ENCODE measurements at regions not wholly inside any gene's neighbourhood (a gene's known extent, or its start where the extent isn't known, plus 50 kb on each side); places are given as distances from the start of the nearest gene placed in this dataset.
"Not testable (repeated sequence)": the region's sequence is repeated elsewhere in the genome, so short reads cannot be mapped to it uniquely, and the experiment has no call there.

DNA sequence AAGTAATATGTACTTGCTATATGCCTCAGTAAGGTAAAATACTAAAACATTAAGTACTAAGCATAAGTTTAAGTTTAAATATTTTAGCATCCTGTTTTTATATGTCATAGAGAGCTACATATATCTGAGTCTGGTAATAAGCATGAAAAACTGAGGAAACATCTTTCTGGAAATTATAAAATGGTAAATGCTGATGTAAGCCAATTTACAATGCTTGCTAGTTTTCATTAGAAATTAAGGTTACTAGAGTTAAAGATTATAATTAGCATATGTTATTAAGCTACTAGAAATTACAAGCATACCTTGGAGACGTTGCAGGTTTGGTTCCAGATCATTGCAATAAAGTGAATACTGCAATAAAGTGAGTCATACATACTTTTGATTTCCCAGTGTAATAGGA is 477.0 kb upstream of the LRRC7 start:
- Mint-ChIP-seq H3K9me3 (peaks cover 20% of the 10 kb centered on the region), H3K27ac (no peak overlapping the region), H3K4me1 (no peaks in the 10 kb centered on the region), H3K27me3 (ENCODE audit: low read depth) (no peaks in the 10 kb centered on the region), H3K36me3 (no peaks in the 10 kb centered on the region), H3K4me3 (no peak overlapping the region)
- DNase-seq (ENCODE audit: low spot score in 2 of 2, unreplicated experiment in 2 of 2) = no peak
- TF ChIP-seq, protein P1, sequence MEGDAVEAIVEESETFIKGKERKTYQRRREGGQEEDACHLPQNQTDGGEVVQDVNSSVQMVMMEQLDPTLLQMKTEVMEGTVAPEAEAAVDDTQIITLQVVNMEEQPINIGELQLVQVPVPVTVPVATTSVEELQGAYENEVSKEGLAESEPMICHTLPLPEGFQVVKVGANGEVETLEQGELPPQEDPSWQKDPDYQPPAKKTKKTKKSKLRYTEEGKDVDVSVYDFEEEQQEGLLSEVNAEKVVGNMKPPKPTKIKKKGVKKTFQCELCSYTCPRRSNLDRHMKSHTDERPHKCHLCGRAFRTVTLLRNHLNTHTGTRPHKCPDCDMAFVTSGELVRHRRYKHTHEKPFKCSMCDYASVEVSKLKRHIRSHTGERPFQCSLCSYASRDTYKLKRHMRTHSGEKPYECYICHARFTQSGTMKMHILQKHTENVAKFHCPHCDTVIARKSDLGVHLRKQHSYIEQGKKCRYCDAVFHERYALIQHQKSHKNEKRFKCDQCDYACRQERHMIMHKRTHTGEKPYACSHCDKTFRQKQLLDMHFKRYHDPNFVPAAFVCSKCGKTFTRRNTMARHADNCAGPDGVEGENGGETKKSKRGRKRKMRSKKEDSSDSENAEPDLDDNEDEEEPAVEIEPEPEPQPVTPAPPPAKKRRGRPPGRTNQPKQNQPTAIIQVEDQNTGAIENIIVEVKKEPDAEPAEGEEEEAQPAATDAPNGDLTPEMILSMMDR (IDR thresholded peaks at IDR 0.05; ENCODE audit: unreplicated experiment) = no peak

DNA sequence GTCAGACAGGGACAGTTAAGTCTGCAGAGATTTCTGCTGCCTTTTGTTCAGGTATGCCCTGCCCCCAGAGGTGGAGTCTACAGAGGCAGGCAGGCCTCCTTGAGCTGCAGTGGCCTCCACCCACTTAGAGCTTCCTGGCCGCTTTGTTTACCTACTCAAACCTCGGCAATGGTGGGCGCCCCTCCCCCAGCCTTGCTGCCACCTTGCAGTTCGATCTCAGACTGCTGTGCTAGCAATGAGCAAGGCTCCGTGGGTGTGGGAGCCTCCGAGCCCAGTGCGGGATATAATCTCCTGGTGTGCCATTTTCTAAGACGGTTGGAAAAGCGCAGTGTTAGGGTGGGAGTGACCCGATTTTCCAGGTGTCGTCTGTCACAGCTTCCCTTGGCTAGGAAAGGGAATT is 465.7 kb upstream of the LRRC7 start:
- DNase-seq (ENCODE audit: low spot score in 2 of 2, unreplicated experiment in 2 of 2); H3K4me3 Mint-ChIP-seq; H3K36me3 Mint-ChIP-seq; H3K4me1 Mint-ChIP-seq; H3K27ac Mint-ChIP-seq; H3K27me3 Mint-ChIP-seq (ENCODE audit: low read depth): not testable (repeated sequence)
- peaks cover 26% of the 10 kb centered on the region for H3K9me3 Mint-ChIP-seq

DNA sequence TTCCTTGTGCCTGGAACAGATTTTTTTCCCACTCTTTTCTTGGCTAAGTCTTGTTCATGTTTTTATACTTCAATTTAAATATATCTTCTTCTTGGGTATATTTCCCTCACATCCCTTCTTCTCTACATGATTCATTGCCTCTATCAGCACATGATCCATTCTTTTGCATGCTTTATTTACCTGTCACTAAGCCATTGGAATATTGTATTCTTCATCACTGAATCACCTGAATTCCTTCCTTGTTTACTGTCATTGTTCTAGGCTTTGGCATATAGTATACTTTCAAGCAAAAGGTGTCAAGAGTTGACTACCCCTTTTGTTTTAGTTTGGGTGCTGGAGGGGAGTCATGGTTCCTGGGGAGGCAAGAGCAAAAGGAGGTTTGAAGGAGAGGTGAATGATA is 464.5 kb upstream of the LRRC7 start:
- no peaks in the 10 kb centered on the region for H3K4me1 Mint-ChIP-seq
- no peak for DNase-seq (ENCODE audit: low spot score in 2 of 2, unreplicated experiment in 2 of 2)
- TF ChIP-seq, protein P1 (IDR thresholded peaks at IDR 0.05; ENCODE audit: unreplicated experiment) = no peak
- peaks cover 28% of the 10 kb centered on the region for H3K9me3 Mint-ChIP-seq
- no peak overlapping the region for H3K4me3 Mint-ChIP-seq
- H3K27me3 Mint-ChIP-seq (ENCODE audit: low read depth) = peaks cover under 1% of the 10 kb centered on the region
- H3K27ac Mint-ChIP-seq = no peak overlapping the region
- no peaks in the 10 kb centered on the region for H3K36me3 Mint-ChIP-seq

DNA sequence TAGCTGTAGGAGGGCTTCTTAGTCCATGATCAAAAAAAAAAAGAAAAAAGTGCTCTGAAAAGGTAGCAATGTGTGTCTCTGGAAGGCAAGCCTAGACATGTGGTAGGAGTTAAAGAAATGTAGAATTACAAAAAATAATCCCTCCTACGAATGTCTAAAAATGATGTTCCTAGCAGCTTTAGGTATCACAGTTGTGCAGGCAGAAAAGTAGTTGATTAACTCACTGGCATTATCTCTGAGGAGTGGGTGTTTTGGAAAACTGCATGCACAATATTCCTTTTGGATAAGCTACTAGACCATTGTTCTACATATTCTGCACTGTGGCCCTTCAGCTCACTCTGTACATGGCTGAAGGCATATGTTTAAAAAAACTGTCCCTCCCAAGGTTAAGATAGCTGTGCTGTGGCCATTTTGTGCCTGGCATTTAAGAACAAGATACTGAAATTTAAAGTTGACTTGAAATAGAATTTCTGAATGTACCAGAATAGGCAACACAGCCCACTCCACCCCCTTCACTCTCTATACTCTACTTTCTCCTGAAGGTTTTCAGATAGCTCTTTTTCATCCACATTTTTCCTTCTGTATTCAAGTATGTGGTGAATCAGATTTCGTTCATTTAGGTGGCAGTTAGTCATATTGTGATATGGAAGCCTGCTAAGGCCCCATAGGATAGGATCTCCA is 463.9 kb upstream of the LRRC7 start:
- Mint-ChIP-seq H3K27ac (no peak overlapping the region), H3K4me3 (no peak overlapping the region), H3K4me1 (no peaks in the 10 kb centered on the region), H3K27me3 (ENCODE audit: low read depth) (peaks cover 1% of the 10 kb centered on the region), H3K9me3 (peaks cover 29% of the 10 kb centered on the region), H3K36me3 (no peaks in the 10 kb centered on the region)
- DNase-seq (ENCODE audit: low spot score in 2 of 2, unreplicated experiment in 2 of 2) = no peak
- TF ChIP-seq, protein P1 (IDR thresholded peaks at IDR 0.05; ENCODE audit: unreplicated experiment) = no peak

DNA sequence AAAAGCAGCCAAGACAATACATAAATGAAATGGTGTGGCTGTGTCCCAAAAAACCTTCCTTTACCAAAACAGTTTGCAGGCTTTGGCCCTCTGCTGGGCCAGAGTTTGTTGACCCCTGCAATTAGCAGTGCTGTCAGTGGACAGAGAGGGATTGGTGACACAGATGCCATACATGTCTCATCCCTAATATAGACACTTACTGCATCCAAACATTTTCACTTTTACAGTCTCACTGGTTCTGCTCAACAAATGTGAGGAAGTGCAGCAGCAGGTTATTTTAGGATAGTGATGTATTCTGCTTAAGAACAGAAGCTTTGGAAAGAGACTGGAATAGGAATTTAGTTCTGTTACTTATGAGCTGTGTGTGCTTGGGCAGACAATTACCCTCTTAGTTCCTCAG is 462.8 kb upstream of the LRRC7 start:
- peaks cover 1% of the 10 kb centered on the region for H3K27me3 Mint-ChIP-seq (ENCODE audit: low read depth)
- TF ChIP-seq, protein P1 (IDR thresholded peaks at IDR 0.05; ENCODE audit: unreplicated experiment) = no peak
- no peaks in the 10 kb centered on the region for H3K4me1 Mint-ChIP-seq
- DNase-seq (ENCODE audit: low spot score in 2 of 2, unreplicated experiment in 2 of 2) = no peak
- H3K36me3 Mint-ChIP-seq = no peaks in the 10 kb centered on the region
- H3K4me3 Mint-ChIP-seq = no peak overlapping the region
- H3K27ac Mint-ChIP-seq = no peak overlapping the region
- peaks cover 19% of the 10 kb centered on the region for H3K9me3 Mint-ChIP-seq

DNA sequence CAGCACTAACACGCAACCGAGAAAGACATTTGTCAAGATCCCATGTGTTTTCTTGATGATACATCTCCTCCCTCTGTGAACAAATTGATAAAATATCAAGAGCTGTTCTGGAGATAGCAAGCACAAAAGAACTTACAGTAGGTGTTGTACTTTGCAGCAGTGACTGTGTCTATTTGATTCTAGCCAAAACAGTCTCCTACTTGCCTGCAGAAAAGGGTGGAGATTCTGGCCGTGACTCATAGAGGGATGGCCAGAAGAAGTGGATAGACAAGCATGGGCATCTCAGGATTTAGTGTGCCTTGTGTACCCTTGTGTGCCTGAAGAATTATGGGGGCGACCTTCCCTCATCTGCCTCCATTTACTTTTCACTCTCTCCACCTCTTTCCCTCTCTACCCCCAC is 458.4 kb upstream of the LRRC7 start:
- TF ChIP-seq, protein P1 (IDR thresholded peaks at IDR 0.05; ENCODE audit: unreplicated experiment) = no peak
- Mint-ChIP-seq H3K27ac (no peak overlapping the region), H3K36me3 (no peaks in the 10 kb centered on the region), H3K27me3 (ENCODE audit: low read depth) (peaks cover 1% of the 10 kb centered on the region), H3K9me3 (peaks cover 3% of the 10 kb centered on the region), H3K4me1 (no peaks in the 10 kb centered on the region), H3K4me3 (no peak overlapping the region)
- no peak for DNase-seq (ENCODE audit: low spot score in 2 of 2, unreplicated experiment in 2 of 2)

All from mesothelial cell of epicardium (in vitro differentiated cells).